HFF-Myc (cell line): ENCODE measurements at regions not wholly inside any gene's neighbourhood (a gene's known extent, or its start where the extent isn't known, plus 50 kb on each side); places are given as distances from the start of the nearest gene placed in this dataset.

Experiments
- DNase-seq: peaks from one replicate; pipeline ENCODE4 v3.0.0-alpha.2; 2011; ENCODE audit warnings: low read depth; ENCODE audit errors: extremely low read depth
- H3K4me3 ChIP-seq: replicated peaks from 2 replicates; pipeline ENCODE4 v1.5.1; 2011; ENCODE audit warnings: low read depth, mild to moderate bottlenecking, control low read depth, low read length
- TF ChIP-seq, protein P1 (sequence below): IDR thresholded peaks from 2 replicates; pipeline ENCODE4 v1.5.1; 2012; ENCODE audit warnings: mild to moderate bottlenecking, low read depth, low read length, control low read depth; ENCODE audit errors: missing control alignments

DNA sequence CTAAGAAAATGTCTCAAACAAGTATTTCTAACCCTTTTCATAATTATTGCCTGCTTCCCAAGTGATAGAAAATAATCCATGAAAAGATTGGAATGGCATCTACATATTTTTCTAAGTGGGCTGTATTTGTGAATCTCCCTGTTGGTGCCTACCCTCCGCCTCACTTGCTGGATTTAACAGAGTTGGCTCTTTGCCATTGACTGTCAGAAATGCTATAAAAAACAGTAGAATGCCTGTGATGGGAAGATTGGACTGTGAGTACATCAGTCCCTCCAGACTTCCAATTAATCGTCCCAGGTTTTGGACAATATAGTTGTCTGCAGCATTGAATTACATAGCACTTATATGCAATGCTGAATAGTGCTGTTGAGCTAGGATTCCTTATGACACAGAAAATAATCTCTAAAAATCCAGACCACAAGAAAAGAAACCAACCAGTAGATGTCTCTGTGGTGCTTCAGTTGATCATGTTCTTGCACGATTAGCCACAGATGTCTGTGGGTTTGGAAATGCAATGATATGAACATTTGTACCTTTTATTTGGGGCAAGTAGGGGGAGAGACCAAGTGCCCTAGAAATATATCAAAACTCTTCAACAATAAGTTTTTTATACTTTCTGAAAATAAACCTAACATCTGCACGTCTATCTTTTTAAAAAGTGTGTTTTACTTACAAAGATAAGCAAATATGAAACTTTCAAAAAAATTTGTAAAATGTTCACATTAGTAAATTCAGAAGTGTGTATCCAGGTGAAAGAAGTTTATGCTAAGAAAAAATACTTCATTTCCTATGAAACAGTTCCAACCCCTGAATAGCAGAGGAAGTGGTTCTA, 88.5 kb downstream of the DYNAP start:
- TF ChIP-seq, protein P1, sequence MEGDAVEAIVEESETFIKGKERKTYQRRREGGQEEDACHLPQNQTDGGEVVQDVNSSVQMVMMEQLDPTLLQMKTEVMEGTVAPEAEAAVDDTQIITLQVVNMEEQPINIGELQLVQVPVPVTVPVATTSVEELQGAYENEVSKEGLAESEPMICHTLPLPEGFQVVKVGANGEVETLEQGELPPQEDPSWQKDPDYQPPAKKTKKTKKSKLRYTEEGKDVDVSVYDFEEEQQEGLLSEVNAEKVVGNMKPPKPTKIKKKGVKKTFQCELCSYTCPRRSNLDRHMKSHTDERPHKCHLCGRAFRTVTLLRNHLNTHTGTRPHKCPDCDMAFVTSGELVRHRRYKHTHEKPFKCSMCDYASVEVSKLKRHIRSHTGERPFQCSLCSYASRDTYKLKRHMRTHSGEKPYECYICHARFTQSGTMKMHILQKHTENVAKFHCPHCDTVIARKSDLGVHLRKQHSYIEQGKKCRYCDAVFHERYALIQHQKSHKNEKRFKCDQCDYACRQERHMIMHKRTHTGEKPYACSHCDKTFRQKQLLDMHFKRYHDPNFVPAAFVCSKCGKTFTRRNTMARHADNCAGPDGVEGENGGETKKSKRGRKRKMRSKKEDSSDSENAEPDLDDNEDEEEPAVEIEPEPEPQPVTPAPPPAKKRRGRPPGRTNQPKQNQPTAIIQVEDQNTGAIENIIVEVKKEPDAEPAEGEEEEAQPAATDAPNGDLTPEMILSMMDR, result peak; percentile 41
- no peak overlapping the region for H3K4me3 ChIP-seq
- DNase-seq, result peak; percentile 73

DNA sequence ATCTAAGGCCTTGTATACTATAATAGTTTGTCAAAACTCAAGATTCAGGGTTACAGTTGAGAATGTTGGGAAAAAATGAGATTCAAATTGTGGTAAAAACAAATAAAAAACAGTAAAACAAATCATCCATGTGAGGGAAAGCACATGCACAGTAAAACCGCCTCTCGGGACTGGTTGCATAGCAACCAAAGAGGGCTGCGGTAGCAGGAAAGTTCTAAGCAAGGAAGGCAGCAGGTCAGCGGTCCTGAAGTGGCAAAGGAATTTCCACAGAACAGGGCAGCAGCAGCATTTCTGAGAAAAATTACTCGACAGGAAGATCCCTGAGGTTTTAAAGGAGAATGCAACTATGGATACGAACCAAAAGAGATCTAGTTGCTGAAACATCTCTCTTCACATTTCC, 93.7 kb downstream of the DYNAP start:
- H3K4me3 ChIP-seq, result no peak overlapping the region
- TF ChIP-seq, protein P1, result no peak
- no peak for DNase-seq

DNA sequence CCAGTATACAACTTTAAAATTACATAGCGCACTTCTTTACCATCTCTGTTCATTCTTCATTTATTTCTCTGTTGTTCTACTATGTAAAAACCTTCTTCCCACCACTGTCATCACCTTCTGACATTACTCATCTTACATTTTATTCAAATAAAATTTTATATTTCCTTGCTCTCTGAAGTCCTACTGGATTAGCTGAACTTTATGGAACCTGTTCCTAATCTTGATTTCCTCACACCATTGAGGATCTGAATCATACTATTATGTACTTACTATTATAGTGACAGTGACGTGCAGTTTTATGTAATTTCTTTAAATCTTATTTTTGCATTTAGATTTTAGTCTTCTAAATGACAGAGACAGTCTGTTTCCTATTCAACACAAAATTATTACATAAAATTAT, 98.3 kb downstream of the DYNAP start:
- TF ChIP-seq, protein P1, result no peak
- DNase-seq, result no peak
- no peak overlapping the region for H3K4me3 ChIP-seq

GRCh38 chr18:54690198-54690597, 99.2 kb downstream of the DYNAP start:
- TF ChIP-seq, protein P1, result no peak
- DNase-seq, result no peak
- H3K4me3 ChIP-seq, result no peak overlapping the region

DNA sequence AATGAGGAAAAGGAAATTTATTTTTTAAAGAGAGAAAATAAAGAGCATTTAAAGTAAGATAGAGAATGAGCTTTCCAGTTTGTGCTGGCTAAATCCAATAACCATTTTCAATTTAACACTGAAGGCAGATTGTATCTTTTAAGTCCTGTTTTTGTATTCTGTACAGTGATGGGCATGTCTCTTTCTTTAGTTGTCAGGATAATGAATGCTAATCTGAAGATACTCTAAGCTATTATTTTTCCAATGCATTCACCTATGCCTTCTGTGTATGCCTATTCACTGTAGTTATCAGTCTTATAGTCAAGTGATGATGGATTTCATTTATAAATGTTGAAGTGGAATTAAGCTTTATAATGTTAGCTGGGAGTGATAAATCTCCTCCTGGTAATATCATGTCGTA, 101.4 kb downstream of the DYNAP start:
- no peak overlapping the region for H3K4me3 ChIP-seq
- no peak for DNase-seq
- TF ChIP-seq, protein P1, result no peak

GRCh38 chr18:54696616-54697293, 105.7 kb downstream of the DYNAP start:
- DNase-seq, result no peak
- H3K4me3 ChIP-seq, result no peak overlapping the region
- TF ChIP-seq, protein P1, result no peak

DNA sequence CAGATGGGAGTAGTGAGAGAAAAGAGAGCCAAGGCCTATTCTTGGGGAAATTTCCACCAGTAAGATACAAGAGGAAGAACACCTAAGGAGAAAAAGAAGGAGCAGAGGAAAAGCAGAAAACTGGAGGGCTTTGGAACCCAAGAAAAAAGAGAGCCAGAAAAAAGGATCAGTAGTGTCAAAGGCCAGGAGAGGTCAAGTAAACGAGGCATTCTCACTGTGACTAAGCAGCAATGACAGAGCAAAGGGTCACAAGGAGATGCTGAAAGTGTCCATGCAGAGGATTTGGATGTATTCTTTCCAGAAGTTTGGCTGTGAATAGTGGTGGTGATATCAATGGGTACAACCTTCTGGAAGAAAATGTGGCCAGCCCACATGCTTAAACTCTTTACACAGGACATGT, 109.5 kb downstream of the DYNAP start:
- DNase-seq, result no peak

More for the DNA sequence above, 109.5 kb downstream of the DYNAP start:
- TF ChIP-seq, protein P1, result no peak
- no peak overlapping the region for H3K4me3 ChIP-seq
